ENCODE measurements at regions not wholly inside any gene's neighbourhood (a gene's known extent, or its start where the extent isn't known, plus 50 kb on each side); places are given as distances from the start of the nearest gene placed in this dataset.

DNA sequence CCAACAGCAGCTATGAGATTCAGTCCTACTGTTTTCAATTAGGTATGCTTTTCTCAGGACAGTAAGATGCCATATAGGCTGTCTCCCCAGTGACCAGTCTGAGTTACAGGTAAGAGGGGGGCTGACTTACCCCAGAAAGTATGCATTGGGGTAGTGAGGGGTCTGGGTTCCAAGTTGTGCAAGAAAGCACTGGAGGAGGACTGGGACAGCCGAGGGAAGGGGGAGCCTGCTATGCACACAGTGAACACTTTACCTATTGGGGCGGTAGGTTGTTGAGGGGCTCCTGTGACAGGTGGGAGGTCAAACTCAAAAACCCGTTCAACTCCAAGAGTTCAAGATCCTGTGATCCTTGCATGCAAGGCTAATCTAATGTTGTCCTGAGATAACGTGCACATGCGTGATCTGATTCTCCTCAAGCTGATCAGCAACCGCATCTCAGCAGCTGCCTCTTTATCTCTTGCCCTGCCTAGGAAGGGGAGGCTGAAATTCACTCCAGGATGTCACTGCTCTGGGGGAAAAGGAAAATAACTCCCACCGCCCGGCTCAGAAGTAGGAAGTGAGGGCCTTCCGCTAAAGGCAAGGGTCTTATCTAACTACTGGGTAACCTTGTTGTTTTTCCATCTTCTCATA is 108.8 kb upstream of the KIT start:
- Histone ChIP-seq H3K27ac (no peak overlapping the region), H3K4me3 (ENCODE audit: low read depth, low read length) (no peak overlapping the region), H3K36me3 (replicated peaks) (no peaks in the 10 kb centered on the region), H3K27me3 (replicated peaks) (no peaks in the 10 kb centered on the region)
- in situ Hi-C loops (cut with HindIII; ENCODE audit: low pct_ligation_motif_present, low sequenced_read_pairs), result no loop called here
- no peak for DNase-seq
- TF ChIP-seq, protein P1, sequence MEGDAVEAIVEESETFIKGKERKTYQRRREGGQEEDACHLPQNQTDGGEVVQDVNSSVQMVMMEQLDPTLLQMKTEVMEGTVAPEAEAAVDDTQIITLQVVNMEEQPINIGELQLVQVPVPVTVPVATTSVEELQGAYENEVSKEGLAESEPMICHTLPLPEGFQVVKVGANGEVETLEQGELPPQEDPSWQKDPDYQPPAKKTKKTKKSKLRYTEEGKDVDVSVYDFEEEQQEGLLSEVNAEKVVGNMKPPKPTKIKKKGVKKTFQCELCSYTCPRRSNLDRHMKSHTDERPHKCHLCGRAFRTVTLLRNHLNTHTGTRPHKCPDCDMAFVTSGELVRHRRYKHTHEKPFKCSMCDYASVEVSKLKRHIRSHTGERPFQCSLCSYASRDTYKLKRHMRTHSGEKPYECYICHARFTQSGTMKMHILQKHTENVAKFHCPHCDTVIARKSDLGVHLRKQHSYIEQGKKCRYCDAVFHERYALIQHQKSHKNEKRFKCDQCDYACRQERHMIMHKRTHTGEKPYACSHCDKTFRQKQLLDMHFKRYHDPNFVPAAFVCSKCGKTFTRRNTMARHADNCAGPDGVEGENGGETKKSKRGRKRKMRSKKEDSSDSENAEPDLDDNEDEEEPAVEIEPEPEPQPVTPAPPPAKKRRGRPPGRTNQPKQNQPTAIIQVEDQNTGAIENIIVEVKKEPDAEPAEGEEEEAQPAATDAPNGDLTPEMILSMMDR (IDR thresholded peaks at IDR 0.05; ENCODE audit: low read depth, low read length, missing control alignments), result no peak

DNA sequence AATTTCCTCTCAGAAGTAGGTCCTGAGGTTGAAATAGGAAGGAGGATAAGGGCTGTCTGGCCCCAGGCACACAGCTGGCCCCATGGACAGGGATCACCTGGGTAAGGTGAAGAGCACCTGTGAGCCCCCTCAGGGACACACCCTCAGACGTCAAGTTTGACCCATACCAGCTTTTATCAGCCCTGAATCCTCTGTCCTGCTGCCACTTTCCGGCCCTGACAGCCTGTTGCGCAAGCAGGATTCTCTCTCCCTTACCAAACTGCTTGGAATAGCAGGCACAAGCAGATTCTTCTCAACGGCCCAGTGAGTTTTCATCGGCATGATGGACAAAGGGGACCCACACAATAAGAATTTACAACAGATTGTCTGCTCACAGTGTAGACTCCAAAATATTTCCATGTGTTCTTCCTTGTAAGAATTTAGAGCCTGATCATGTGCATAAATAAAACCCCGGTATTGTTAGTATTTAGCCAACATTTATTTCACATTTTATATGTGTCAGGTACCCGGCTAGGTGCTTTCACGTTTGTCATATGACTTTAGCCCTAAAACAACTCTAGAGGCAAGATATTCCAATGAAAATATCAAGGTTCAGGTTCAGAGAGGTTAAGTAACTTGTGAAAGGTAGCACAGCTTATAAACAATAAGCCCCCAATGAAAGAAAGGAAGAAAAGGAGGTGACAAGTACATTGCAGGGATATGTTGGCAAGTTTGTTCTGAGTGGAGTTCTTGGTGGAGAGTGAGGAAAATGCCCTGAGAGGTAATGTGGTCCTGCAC is 107.2 kb upstream of the KIT start:
- TF ChIP-seq, protein P1 (IDR thresholded peaks at IDR 0.05; ENCODE audit: low read depth, low read length, missing control alignments), result no peak
- peak; percentile 50 for DNase-seq
- in situ Hi-C loops (cut with HindIII; ENCODE audit: low pct_ligation_motif_present, low sequenced_read_pairs), result no loop called here
- Histone ChIP-seq H3K36me3 (replicated peaks) (no peaks in the 10 kb centered on the region), H3K27ac (no peak overlapping the region), H3K27me3 (replicated peaks) (no peaks in the 10 kb centered on the region), H3K4me3 (ENCODE audit: low read depth, low read length) (no peak overlapping the region)

DNA sequence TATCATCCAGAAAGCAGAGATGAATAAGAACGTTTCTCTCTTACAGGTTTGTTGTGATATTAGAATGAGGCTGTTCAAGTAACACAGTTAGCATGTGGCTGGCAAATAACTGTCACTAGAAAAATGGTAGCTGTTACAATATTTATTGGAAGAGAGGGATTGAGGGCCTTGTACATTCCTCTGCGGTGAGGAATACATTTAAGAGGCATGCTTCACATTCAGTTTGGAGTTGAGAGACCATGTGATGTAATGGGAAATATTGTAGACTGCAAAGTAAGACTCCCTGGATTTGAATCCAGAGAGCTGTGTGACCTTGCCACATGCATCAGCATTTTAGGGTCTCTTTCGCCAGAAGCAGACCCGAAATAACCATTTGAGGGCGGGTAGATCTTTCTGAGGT is 104.8 kb upstream of the KIT start:
- no peaks in the 10 kb centered on the region for H3K36me3 ChIP-seq (replicated peaks)
- peak; percentile 46 for DNase-seq
- no peak overlapping the region for H3K4me3 ChIP-seq (ENCODE audit: low read depth, low read length)
- in situ Hi-C loops (cut with HindIII; ENCODE audit: low pct_ligation_motif_present, low sequenced_read_pairs), result no loop called here
- TF ChIP-seq, protein P1 (IDR thresholded peaks at IDR 0.05; ENCODE audit: low read depth, low read length, missing control alignments), result no peak
- H3K27ac ChIP-seq, result no peak overlapping the region
- no peaks in the 10 kb centered on the region for H3K27me3 ChIP-seq (replicated peaks)

DNA sequence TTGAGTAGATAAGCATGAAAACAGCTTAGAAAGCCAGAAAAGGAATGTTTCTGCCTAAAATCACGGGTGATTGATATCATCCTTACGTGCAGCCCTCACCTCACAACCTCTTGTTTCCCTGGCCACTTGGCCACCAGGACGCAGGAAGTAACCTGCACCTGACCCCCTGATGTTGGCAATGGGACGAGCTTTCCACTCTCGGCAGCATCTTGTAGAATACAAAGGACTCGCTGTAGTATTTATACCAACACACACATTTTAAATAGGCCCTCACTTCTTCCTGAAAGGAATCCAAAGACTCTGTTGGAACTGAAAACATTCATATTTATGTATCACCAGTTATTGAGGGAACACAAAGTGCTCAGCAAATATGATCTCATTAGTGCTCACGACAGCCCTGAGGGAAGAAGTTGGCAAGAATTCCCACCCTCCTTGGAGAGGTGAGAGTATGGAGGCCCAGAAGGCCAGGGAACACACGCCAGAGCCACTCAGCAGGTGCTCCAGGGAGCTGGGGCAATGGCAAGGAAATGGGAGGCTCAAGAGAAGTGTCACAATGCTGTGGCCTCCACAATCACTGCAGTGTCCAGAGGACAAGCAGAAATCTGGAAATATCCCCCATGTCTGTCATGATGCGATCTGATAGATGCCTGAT is 103.3 kb upstream of the KIT start:
- Histone ChIP-seq H3K27me3 (replicated peaks) (no peaks in the 10 kb centered on the region), H3K27ac (no peak overlapping the region), H3K36me3 (replicated peaks) (no peaks in the 10 kb centered on the region), H3K4me3 (ENCODE audit: low read depth, low read length) (no peak overlapping the region)
- TF ChIP-seq, protein P1 (IDR thresholded peaks at IDR 0.05; ENCODE audit: low read depth, low read length, missing control alignments), result no peak
- in situ Hi-C loops (cut with HindIII; ENCODE audit: low pct_ligation_motif_present, low sequenced_read_pairs), result no loop called here
- no peak for DNase-seq

DNA sequence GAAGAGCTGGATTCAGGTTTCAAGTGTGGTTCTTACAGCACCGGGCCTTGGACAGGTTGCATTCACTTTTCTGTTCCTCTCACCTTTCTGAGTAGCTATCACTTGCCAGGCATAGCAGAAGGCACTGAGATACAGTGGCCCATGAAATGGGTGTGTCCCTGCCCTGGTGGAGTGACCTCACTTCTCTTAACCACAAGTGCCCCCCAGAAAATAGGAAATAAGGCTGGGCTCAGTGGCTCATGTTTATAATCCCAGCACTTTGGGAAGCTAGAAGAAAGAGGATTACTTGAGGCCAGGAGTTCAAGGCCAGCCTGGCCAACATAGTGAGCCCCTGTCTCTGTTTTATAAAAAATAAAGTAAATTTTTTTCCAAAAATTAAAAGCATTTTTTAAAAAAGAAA is 101.7 kb upstream of the KIT start:
- no peak for DNase-seq
- in situ Hi-C loops (cut with HindIII; ENCODE audit: low pct_ligation_motif_present, low sequenced_read_pairs), result no loop called here
- no peak overlapping the region for H3K4me3 ChIP-seq (ENCODE audit: low read depth, low read length)
- no peaks in the 10 kb centered on the region for H3K36me3 ChIP-seq (replicated peaks)
- no peak overlapping the region for H3K27ac ChIP-seq
- TF ChIP-seq, protein P1 (IDR thresholded peaks at IDR 0.05; ENCODE audit: low read depth, low read length, missing control alignments), result no peak
- H3K27me3 ChIP-seq (replicated peaks), result no peaks in the 10 kb centered on the region
